ENCODE measurements at regions not wholly inside any gene's neighbourhood (a gene's known extent, or its start where the extent isn't known, plus 50 kb on each side); places are given as distances from the start of the nearest gene placed in this dataset.

- H3K4me3 ChIP-seq (ENCODE audit: low read depth in 1 of 2, low read length in 2 of 2) = no peak overlapping the region
- TF ChIP-seq EZH2 (IDR thresholded peaks at IDR 0.05; ENCODE audit: borderline replicate concordance, low read depth, low read length, severe bottlenecking) (no peak), CTCF (IDR thresholded peaks at IDR 0.05; ENCODE audit: borderline replicate concordance, extremely low read depth, low read length, poor library complexity, severe bottlenecking) (no peak)
These were observed 175.8 kb upstream of the FBXL17 start for GRCh38 chr5:108557686-108558085.

GRCh38 chr5:108556441-108557145 lies 174.7 kb upstream of the FBXL17 start:
- DNase-seq (no peak), ATAC-seq (ENCODE audit: insufficient read depth, low read depth) (no peak)
- TF ChIP-seq EZH2 (IDR thresholded peaks at IDR 0.05; ENCODE audit: borderline replicate concordance, low read depth, low read length, severe bottlenecking) (no peak), CTCF (IDR thresholded peaks at IDR 0.05; ENCODE audit: borderline replicate concordance, extremely low read depth, low read length, poor library complexity, severe bottlenecking) (no peak)
- Histone ChIP-seq H3K79me2 (ENCODE audit: insufficient read depth, low read length) (no peaks in the 10 kb centered on the region), H3K36me3 (ENCODE audit: insufficient read depth, low read length) (no peaks in the 10 kb centered on the region), H2AFZ (ENCODE audit: low read depth, low read length) (no peak overlapping the region; the same call in 1 of the 2 replicates), H3K9me3 (ENCODE audit: insufficient read depth, low read length, severe bottlenecking) (no peaks in the 10 kb centered on the region), H3K4me2 (ENCODE audit: insufficient read depth, low read length) (no peak overlapping the region), H4K20me1 (ENCODE audit: insufficient read depth, low read length) (no peaks in the 10 kb centered on the region), H3K27me3 (ENCODE audit: insufficient read depth, low read length, poor library complexity) (no peaks in the 10 kb centered on the region), H3K9ac (ENCODE audit: low read depth, low read length) (no peak overlapping the region), H3K4me3 (ENCODE audit: low read depth in 1 of 2, low read length in 2 of 2) (no peak overlapping the region), H3K27ac (ENCODE audit: low read length) (no peak overlapping the region), H3K4me1 (ENCODE audit: insufficient read depth, low read length) (no peaks in the 10 kb centered on the region)

More at GRCh38 chr5:108557686-108558085, 175.8 kb upstream of the FBXL17 start:
- Histone ChIP-seq H3K27me3 (ENCODE audit: insufficient read depth, low read length, poor library complexity) (no peaks in the 10 kb centered on the region), H3K4me2 (ENCODE audit: insufficient read depth, low read length) (no peak overlapping the region), H3K79me2 (ENCODE audit: insufficient read depth, low read length) (no peaks in the 10 kb centered on the region), H3K4me1 (ENCODE audit: insufficient read depth, low read length) (no peaks in the 10 kb centered on the region), H3K36me3 (ENCODE audit: insufficient read depth, low read length) (no peaks in the 10 kb centered on the region), H3K27ac (ENCODE audit: low read length) (no peak overlapping the region), H3K9me3 (ENCODE audit: insufficient read depth, low read length, severe bottlenecking) (no peaks in the 10 kb centered on the region), H4K20me1 (ENCODE audit: insufficient read depth, low read length) (no peaks in the 10 kb centered on the region), H3K9ac (ENCODE audit: low read depth, low read length) (no peak overlapping the region), H2AFZ (ENCODE audit: low read depth, low read length) (no peak overlapping the region)
- ATAC-seq (ENCODE audit: insufficient read depth, low read depth) (no peak), DNase-seq (no peak)

GRCh38 chr5:108548684-108549596 lies 167.0 kb upstream of the FBXL17 start:
- no peaks in the 10 kb centered on the region for H3K36me3 ChIP-seq (ENCODE audit: insufficient read depth, low read length)
- H4K20me1 ChIP-seq (ENCODE audit: insufficient read depth, low read length) = no peaks in the 10 kb centered on the region
- no peaks in the 10 kb centered on the region for H3K27me3 ChIP-seq (ENCODE audit: insufficient read depth, low read length, poor library complexity)
- H3K4me3 ChIP-seq (ENCODE audit: low read depth in 1 of 2, low read length in 2 of 2) = no peak overlapping the region
- DNase-seq (peak; percentile 53), ATAC-seq (ENCODE audit: insufficient read depth, low read depth) (peak; percentile 93)
- no peaks in the 10 kb centered on the region for H3K4me1 ChIP-seq (ENCODE audit: insufficient read depth, low read length)
- H3K9me3 ChIP-seq (ENCODE audit: insufficient read depth, low read length, severe bottlenecking) = no peaks in the 10 kb centered on the region
- H3K4me2 ChIP-seq (ENCODE audit: insufficient read depth, low read length) = no peak overlapping the region
- no peak overlapping the region for H3K9ac ChIP-seq (ENCODE audit: low read depth, low read length)
- H3K27ac ChIP-seq (ENCODE audit: low read length) = no peak overlapping the region
- TF ChIP-seq EZH2 (IDR thresholded peaks at IDR 0.05; ENCODE audit: borderline replicate concordance, low read depth, low read length, severe bottlenecking) (no peak), CTCF (IDR thresholded peaks at IDR 0.05; ENCODE audit: borderline replicate concordance, extremely low read depth, low read length, poor library complexity, severe bottlenecking) (no peak)
- H3K79me2 ChIP-seq (ENCODE audit: insufficient read depth, low read length) = no peaks in the 10 kb centered on the region
- H2AFZ ChIP-seq (ENCODE audit: low read depth, low read length) = no peak overlapping the region
